DOHH2 (cell line): ENCODE measurements at regions not wholly inside any gene's neighbourhood (a gene's known extent, or its start where the extent isn't known, plus 50 kb on each side); places are given as distances from the start of the nearest gene placed in this dataset.

Experiments used
- H3F3A ChIP-seq: fragments of 200-600 bp; sonication (generic), shearing (Covaris generic); 2 replicates; pipeline ENCODE4 v1.6.0; 2016; ENCODE audit warnings: antibody characterized with exemption, mild to moderate bottlenecking; ENCODE audit not compliant: control insufficient read depth, insufficient read depth
- H3K27ac ChIP-seq: fragments of 200-600 bp; sonication (generic); 2 replicates; pipeline ENCODE4 v1.5.1; 2014; ENCODE audit warnings: low read depth, mild to moderate bottlenecking, low read length, moderate library complexity
- H3K27me3 ChIP-seq: fragments of 200-600 bp; sonication (generic); 2 replicates; pipeline ENCODE4 v1.6.1; 2014; ENCODE audit warnings: mild to moderate bottlenecking, low read length, mixed read lengths; ENCODE audit not compliant: control insufficient read depth
- H3K36me3 ChIP-seq: fragments of 200-600 bp; sonication (generic); 2 replicates; pipeline ENCODE4 v1.6.1; 2014; ENCODE audit warnings: mild to moderate bottlenecking, low read length, moderate library complexity, mixed read lengths; ENCODE audit not compliant: control insufficient read depth
- H3K4me1 ChIP-seq: fragments of 200-600 bp; sonication (generic); 2 replicates; pipeline ENCODE4 v1.6.1; 2014; ENCODE audit warnings: mild to moderate bottlenecking, low read length, mixed read lengths; ENCODE audit not compliant: control insufficient read depth
- H3K4me2 ChIP-seq: fragments of 200-600 bp; sonication (generic); 2 replicates; pipeline ENCODE4 v1.6.0; 2014; ENCODE audit warnings: mild to moderate bottlenecking, low read length, moderate library complexity
- H3K4me3 ChIP-seq: fragments of 200-600 bp; sonication (generic); 2 replicates; pipeline ENCODE4 v1.5.1; 2014; ENCODE audit warnings: mild to moderate bottlenecking, low read length, mixed read lengths
- H3K79me2 ChIP-seq: fragments of 200-600 bp; sonication (generic); 2 replicates; pipeline ENCODE4 v1.6.1; 2014; ENCODE audit warnings: mild to moderate bottlenecking, low read length, mixed read lengths; ENCODE audit not compliant: control insufficient read depth
- H3K9me2 ChIP-seq: fragments of 200-600 bp; sonication (generic); replicated peaks from 2 replicates; pipeline ENCODE4 v1.6.1; 2014; ENCODE audit warnings: mild to moderate bottlenecking, low read length, mixed read lengths; ENCODE audit not compliant: control insufficient read depth
- H3K9me3 ChIP-seq: fragments of 200-600 bp; sonication (generic); 2 replicates; pipeline ENCODE4 v1.6.1; 2014; ENCODE audit warnings: antibody characterized with exemption, low read length, mixed read lengths; ENCODE audit not compliant: control insufficient read depth, insufficient read depth
- H4K20me1 ChIP-seq: fragments of 200-600 bp; sonication (generic); 2 replicates; pipeline ENCODE4 v1.6.0; 2014; ENCODE audit warnings: low read depth, mild to moderate bottlenecking, antibody characterized with exemption, low read length, moderate library complexity; ENCODE audit not compliant: control insufficient read depth, insufficient read depth
- CTCF ChIP-seq: fragments of 200-600 bp; sonication (generic); IDR thresholded peaks from one replicate; pipeline ENCODE4 v1.5.1; 2014; ENCODE audit warnings: antibody characterized with exemption, mild to moderate bottlenecking, low read depth, low read length; ENCODE audit not compliant: poor library complexity, severe bottlenecking
- EZH2phosphoT487 ChIP-seq: fragments of 200-600 bp; sonication (generic); IDR thresholded peaks from 2 replicates; pipeline ENCODE4 v1.6.1; 2017; ENCODE audit warnings: borderline replicate concordance, mild to moderate bottlenecking, antibody characterized with exemption, low read length, moderate library complexity, mixed read lengths

GRCh38 chr12:126108247-126108646 is 1043.0 kb downstream of the AACS start:
- H3K27ac ChIP-seq, result no peak overlapping the region
- no peaks in the 10 kb centered on the region for H3K9me2 ChIP-seq

GRCh38 chr12:126112141-126112540 is 1046.9 kb downstream of the AACS start:
- Histone ChIP-seq H3F3A (no peaks in the 10 kb centered on the region), H3K27me3 (no peaks in the 10 kb centered on the region), H3K9me2 (no peaks in the 10 kb centered on the region), H3K4me3 (no peak overlapping the region), H3K4me1 (no peaks in the 10 kb centered on the region), H3K79me2 (no peaks in the 10 kb centered on the region), H3K4me2 (no peak overlapping the region), H4K20me1 (no peaks in the 10 kb centered on the region), H3K27ac (no peak overlapping the region), H3K36me3 (no peaks in the 10 kb centered on the region), H3K9me3 (no peaks in the 10 kb centered on the region)
- TF ChIP-seq CTCF, result no peak
- TF ChIP-seq EZH2phosphoT487, result no peak

More at GRCh38 chr12:126108247-126108646, 1043.0 kb downstream of the AACS start:
- H3K36me3 ChIP-seq, result no peaks in the 10 kb centered on the region
- H3K79me2 ChIP-seq, result no peaks in the 10 kb centered on the region
- TF ChIP-seq CTCF (no peak), EZH2phosphoT487 (no peak)
- no peaks in the 10 kb centered on the region for H3K4me1 ChIP-seq
- H3K27me3 ChIP-seq, result no peaks in the 10 kb centered on the region
- H3F3A ChIP-seq, result no peaks in the 10 kb centered on the region
- H3K9me3 ChIP-seq, result no peaks in the 10 kb centered on the region
- no peak overlapping the region for H3K4me2 ChIP-seq
- no peaks in the 10 kb centered on the region for H4K20me1 ChIP-seq
- H3K4me3 ChIP-seq, result no peak overlapping the region

- Histone ChIP-seq H3K27me3 (no peaks in the 10 kb centered on the region), H3K79me2 (no peaks in the 10 kb centered on the region), H3K4me2 (no peak overlapping the region), H3K9me3 (no peaks in the 10 kb centered on the region), H3K4me3 (no peak overlapping the region), H4K20me1 (no peaks in the 10 kb centered on the region), H3K27ac (no peak overlapping the region), H3K4me1 (no peaks in the 10 kb centered on the region), H3K9me2 (no peaks in the 10 kb centered on the region), H3F3A (no peaks in the 10 kb centered on the region), H3K36me3 (no peaks in the 10 kb centered on the region)
- TF ChIP-seq EZH2phosphoT487 (no peak), CTCF (no peak)
These were observed 1047.6 kb downstream of the AACS start for GRCh38 chr12:126112849-126113248.

- no peak for TF ChIP-seq EZH2phosphoT487
- no peak for TF ChIP-seq CTCF
- H3K27me3 ChIP-seq, result no peaks in the 10 kb centered on the region
- H3K4me1 ChIP-seq, result no peaks in the 10 kb centered on the region
- H3K4me2 ChIP-seq, result no peak overlapping the region
- no peaks in the 10 kb centered on the region for H4K20me1 ChIP-seq
- H3F3A ChIP-seq, result no peaks in the 10 kb centered on the region
- no peak overlapping the region for H3K27ac ChIP-seq
- no peaks in the 10 kb centered on the region for H3K36me3 ChIP-seq
- H3K4me3 ChIP-seq, result no peak overlapping the region
- H3K9me2 ChIP-seq, result no peaks in the 10 kb centered on the region
- H3K79me2 ChIP-seq, result no peaks in the 10 kb centered on the region
- no peaks in the 10 kb centered on the region for H3K9me3 ChIP-seq
These were observed 1049.2 kb downstream of the AACS start for GRCh38 chr12:126114441-126114840.
